GM23248 (cell line): ENCODE measurements at regions not wholly inside any gene's neighbourhood (a gene's known extent, or its start where the extent isn't known, plus 50 kb on each side); places are given as distances from the start of the nearest gene placed in this dataset.

Experiments used
- EZH2 ChIP-seq: fragments of 200-600 bp; sonication (generic); IDR thresholded peaks from 2 replicates; pipeline ENCODE4 v1.6.1; 2018; ENCODE audit warnings: antibody characterized with exemption, mild to moderate bottlenecking; ENCODE audit not compliant: insufficient read depth, poor library complexity, severe bottlenecking
- EZH2phosphoT487 ChIP-seq: fragments of 200-600 bp; sonication (generic); IDR thresholded peaks from 2 replicates; pipeline ENCODE4 v1.6.1; 2018; ENCODE audit warnings: antibody characterized with exemption, moderate library complexity, mild to moderate bottlenecking, low read depth; ENCODE audit not compliant: insufficient read depth

DNA sequence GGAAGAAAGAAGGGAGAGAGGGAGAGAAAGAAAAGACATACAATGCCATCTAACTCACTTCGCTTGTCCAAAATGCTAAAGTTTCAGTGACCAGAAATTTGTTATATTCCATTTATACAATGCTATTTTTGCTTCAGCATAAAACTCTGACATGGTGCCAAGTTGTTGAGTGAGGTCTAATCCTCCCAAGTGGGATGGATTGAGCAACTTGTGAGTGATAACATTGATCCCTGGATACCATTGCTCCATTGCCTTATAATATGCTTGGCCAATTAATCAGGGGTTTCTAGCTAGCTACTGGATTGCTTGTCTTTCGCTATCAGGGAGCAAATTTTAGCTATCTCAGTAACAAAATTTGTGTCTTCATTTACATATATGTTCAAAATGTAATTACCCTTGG lies 615.6 kb upstream of the DPPA4 start:
- no peak for TF ChIP-seq EZH2
- TF ChIP-seq EZH2phosphoT487: no peak
